Thoracic aorta (tissue), 2 donors: ENCODE measurements at regions not wholly inside any gene's neighbourhood (a gene's known extent, or its start where the extent isn't known, plus 50 kb on each side); places are given as distances from the start of the nearest gene placed in this dataset.

Experiments used
- ATAC-seq: fragments of 150-250 bp; one replicate; pipeline ENCODE4 v1.8.0; 2017; ENCODE audit warnings: low read depth; ENCODE audit not compliant: insufficient number of reproducible peaks, low FRiP score
- DNase-seq: peaks from one replicate; pipeline ENCODE4 v3.0.0-alpha.2; 2020; ENCODE audit warnings: low spot score
- H3K27ac ChIP-seq, 2 donors: fragments of 200-600 bp; sonication (generic); 1 replicate in 1 of 2; 2 replicates in 1 of 2; pipeline ENCODE4 v1.5.1; 2016; ENCODE audit warnings: mild to moderate bottlenecking in 2 of 2, moderate library complexity in 2 of 2
- H3K27me3 ChIP-seq: fragments of 200-600 bp; sonication (generic); replicated peaks from 2 replicates; pipeline ENCODE4 v1.6.0; 2016; ENCODE audit warnings: mild to moderate bottlenecking; ENCODE audit not compliant: insufficient read depth
- H3K36me3 ChIP-seq: fragments of 200-600 bp; sonication (generic); one replicate; pipeline ENCODE4 v1.5.1; 2016
- H3K4me1 ChIP-seq, 2 donors: fragments of 200-600 bp; sonication (generic); 1 replicate in 1 of 2; 2 replicates in 1 of 2; pipeline versions ENCODE4 v1.5.1 to v1.6.0; 2016; ENCODE audit warnings: low read depth in 2 of 2, mild to moderate bottlenecking in 1 of 2; ENCODE audit not compliant: control insufficient read depth in 1 of 2
- H3K4me3 ChIP-seq: fragments of 200-600 bp; sonication (generic); 2 replicates; pipeline ENCODE4 v1.5.1; 2016; ENCODE audit warnings: mild to moderate bottlenecking
- H3K9me3 ChIP-seq: fragments of 200-600 bp; sonication (generic); 2 replicates; pipeline ENCODE4 v1.5.1; 2016
- CTCF ChIP-seq: fragments of 200-600 bp; sonication (generic); IDR thresholded peaks from one replicate; pipeline ENCODE4 v1.5.1; 2019; ENCODE audit warnings: antibody characterized with exemption

GRCh38 chr3:26291840-26292239, 330.7 kb upstream of the LRRC3B start:
- Histone ChIP-seq H3K4me1 (no peaks in the 10 kb centered on the region), H3K9me3 (no peaks in the 10 kb centered on the region), H3K27ac (no peak overlapping the region), H3K4me3 (no peak overlapping the region), H3K27me3 (no peaks in the 10 kb centered on the region), H3K36me3 (no peaks in the 10 kb centered on the region)
- no peak for TF ChIP-seq CTCF
- ATAC-seq (no peak), DNase-seq (no peak)

GRCh38 chr3:26292780-26293179, 329.8 kb upstream of the LRRC3B start:
- ATAC-seq (no peak), DNase-seq (no peak)
- Histone ChIP-seq H3K9me3 (no peaks in the 10 kb centered on the region), H3K4me3 (no peak overlapping the region), H3K36me3 (no peaks in the 10 kb centered on the region), H3K4me1 (no peaks in the 10 kb centered on the region), H3K27ac (no peak overlapping the region), H3K27me3 (no peaks in the 10 kb centered on the region)
- TF ChIP-seq CTCF, result no peak

- no peak for DNase-seq
- no peaks in the 10 kb centered on the region for H3K36me3 ChIP-seq
- no peaks in the 10 kb centered on the region for H3K4me1 ChIP-seq
- H3K27ac ChIP-seq, result no peak overlapping the region
- H3K4me3 ChIP-seq, result no peak overlapping the region
- no peaks in the 10 kb centered on the region for H3K9me3 ChIP-seq
- ATAC-seq, result no peak
- no peak for TF ChIP-seq CTCF
- no peaks in the 10 kb centered on the region for H3K27me3 ChIP-seq
Measured at GRCh38 chr3:26293329-26293844, 329.2 kb upstream of the LRRC3B start.

- no peak for ATAC-seq
- no peak for DNase-seq
- Histone ChIP-seq H3K4me3 (no peak overlapping the region), H3K9me3 (no peaks in the 10 kb centered on the region), H3K27ac (no peak overlapping the region), H3K36me3 (no peaks in the 10 kb centered on the region), H3K4me1 (no peaks in the 10 kb centered on the region), H3K27me3 (no peaks in the 10 kb centered on the region)
- TF ChIP-seq CTCF, result no peak
Measured at GRCh38 chr3:26307192-26307591, 315.4 kb upstream of the LRRC3B start.

- no peak for TF ChIP-seq CTCF
- Histone ChIP-seq H3K36me3 (no peaks in the 10 kb centered on the region), H3K27ac (no peak overlapping the region), H3K27me3 (no peaks in the 10 kb centered on the region), H3K4me3 (no peak overlapping the region), H3K9me3 (no peaks in the 10 kb centered on the region), H3K4me1 (no peaks in the 10 kb centered on the region)
- no peak for DNase-seq
- ATAC-seq, result no peak
Measured at GRCh38 chr3:26307787-26308186, 314.8 kb upstream of the LRRC3B start.
